NK-92 treated with Interleukin-12 subunit alpha and Interleukin-12 subunit beta, amount 100 ng/mL, for 24 hours (cell line): ENCODE measurements at regions not wholly inside any gene's neighbourhood (a gene's known extent, or its start where the extent isn't known, plus 50 kb on each side); places are given as distances from the start of the nearest gene placed in this dataset.
"Not testable (repeated sequence)": the region's sequence is repeated elsewhere in the genome, so short reads cannot be mapped to it uniquely, and the experiment has no call there.

Source experiments
- DNase-seq: peaks from one replicate; lab custom pipeline; 2025; lab: John Stamatoyannopoulos, UW

- no peak for DNase-seq
Measured at GRCh38 chr12:38159591-38160317, 156.8 kb upstream of the ALG10B start.

GRCh38 chr12:38160318-38161122, 156.1 kb upstream of the ALG10B start:
- DNase-seq = no peak

GRCh38 chr12:38161123-38162000, 155.2 kb upstream of the ALG10B start:
- no peak for DNase-seq

GRCh38 chr12:38162013-38162412, 154.6 kb upstream of the ALG10B start:
- no peak for DNase-seq

- DNase-seq = no peak
Measured at GRCh38 chr12:38162708-38163441, 153.7 kb upstream of the ALG10B start.

GRCh38 chr12:38163442-38163801, 153.2 kb upstream of the ALG10B start:
- no peak for DNase-seq

GRCh38 chr12:38166225-38166624, 150.3 kb upstream of the ALG10B start:
- no peak for DNase-seq

GRCh38 chr12:38175538-38175937, 141.0 kb upstream of the ALG10B start:
- no peak for DNase-seq

- not testable (repeated sequence) for DNase-seq
Measured at GRCh38 chr12:38183617-38184016, 133.0 kb upstream of the ALG10B start.

- DNase-seq = not testable (repeated sequence)
Measured at GRCh38 chr12:38197286-38197685, 119.3 kb upstream of the ALG10B start.

GRCh38 chr12:38201461-38202276, 114.9 kb upstream of the ALG10B start:
- DNase-seq = no peak

- no peak for DNase-seq
Measured at GRCh38 chr12:38204831-38205230, 111.7 kb upstream of the ALG10B start.

GRCh38 chr12:38222011-38222410, 94.6 kb upstream of the ALG10B start:
- DNase-seq = no peak

GRCh38 chr12:38238328-38238727, 78.2 kb upstream of the ALG10B start:
- not testable (repeated sequence) for DNase-seq

- DNase-seq = no peak
Measured at GRCh38 chr12:38253778-38254177, 62.8 kb upstream of the ALG10B start.

- no peak for DNase-seq
Measured at GRCh38 chr12:38258411-38258810, 58.2 kb upstream of the ALG10B start.
